ENCODE measurements at regions not wholly inside any gene's neighbourhood (a gene's known extent, or its start where the extent isn't known, plus 50 kb on each side); places are given as distances from the start of the nearest gene placed in this dataset.

DNA sequence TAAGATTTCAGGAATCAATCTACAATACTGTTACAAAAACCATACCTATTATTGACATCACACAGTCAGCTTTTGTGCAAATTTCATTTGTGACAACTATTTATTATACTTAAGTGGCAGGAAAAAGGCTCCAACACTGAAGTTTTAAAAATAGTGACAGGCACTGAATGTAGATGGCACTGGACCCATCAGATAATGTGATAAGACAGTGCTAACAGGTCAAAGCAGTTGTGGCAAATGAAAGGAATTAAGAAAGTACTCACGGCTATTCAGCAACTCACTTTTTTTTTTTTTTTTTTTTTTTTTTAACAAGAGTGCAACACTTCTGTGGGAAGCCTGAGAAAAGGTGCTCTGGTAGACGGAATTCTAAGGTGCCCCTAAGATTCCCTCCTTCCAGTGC is 115.0 kb upstream of the MEF2C start:
- TF ChIP-seq POLR2A (IDR thresholded peaks at IDR 0.05) (no peak), POLR2AphosphoS5 (IDR thresholded peaks at IDR 0.05) (no peak)
- TF ChIP-seq, protein P1, sequence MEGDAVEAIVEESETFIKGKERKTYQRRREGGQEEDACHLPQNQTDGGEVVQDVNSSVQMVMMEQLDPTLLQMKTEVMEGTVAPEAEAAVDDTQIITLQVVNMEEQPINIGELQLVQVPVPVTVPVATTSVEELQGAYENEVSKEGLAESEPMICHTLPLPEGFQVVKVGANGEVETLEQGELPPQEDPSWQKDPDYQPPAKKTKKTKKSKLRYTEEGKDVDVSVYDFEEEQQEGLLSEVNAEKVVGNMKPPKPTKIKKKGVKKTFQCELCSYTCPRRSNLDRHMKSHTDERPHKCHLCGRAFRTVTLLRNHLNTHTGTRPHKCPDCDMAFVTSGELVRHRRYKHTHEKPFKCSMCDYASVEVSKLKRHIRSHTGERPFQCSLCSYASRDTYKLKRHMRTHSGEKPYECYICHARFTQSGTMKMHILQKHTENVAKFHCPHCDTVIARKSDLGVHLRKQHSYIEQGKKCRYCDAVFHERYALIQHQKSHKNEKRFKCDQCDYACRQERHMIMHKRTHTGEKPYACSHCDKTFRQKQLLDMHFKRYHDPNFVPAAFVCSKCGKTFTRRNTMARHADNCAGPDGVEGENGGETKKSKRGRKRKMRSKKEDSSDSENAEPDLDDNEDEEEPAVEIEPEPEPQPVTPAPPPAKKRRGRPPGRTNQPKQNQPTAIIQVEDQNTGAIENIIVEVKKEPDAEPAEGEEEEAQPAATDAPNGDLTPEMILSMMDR (IDR thresholded peaks at IDR 0.05), result no peak
